ENCODE measurements at regions not wholly inside any gene's neighbourhood (a gene's known extent, or its start where the extent isn't known, plus 50 kb on each side); places are given as distances from the start of the nearest gene placed in this dataset.

- no peak for TF ChIP-seq HNF4G (IDR thresholded peaks at IDR 0.05)
- TF ChIP-seq GABPA (IDR thresholded peaks at IDR 0.05 in 1 of 2, conservative IDR thresholded peaks at IDR 0.05 in 1 of 2): no peak
- no peak for TF ChIP-seq RXRA (IDR thresholded peaks at IDR 0.05)
- TF ChIP-seq FOXA1 (IDR thresholded peaks at IDR 0.05): no peak
- no peak for TF ChIP-seq ZBTB33 (IDR thresholded peaks at IDR 0.05)
- Histone ChIP-seq H3K9me3 (ENCODE audit: control insufficient read depth in 4 of 4, low read length in 3 of 4) (no peaks in the 10 kb centered on the region), H3K36me3 (ENCODE audit: control insufficient read depth in 4 of 4, insufficient read depth in 3 of 4, low read depth in 1 of 4, low read length in 3 of 4) (no peaks in the 10 kb centered on the region), H3K27ac (ENCODE audit: low read depth in 1 of 2, low read length in 2 of 2) (no peak overlapping the region), H3K9ac (ENCODE audit: low read depth in 1 of 2, low read length in 2 of 2) (no peak overlapping the region), H3K27me3 (ENCODE audit: control insufficient read depth in 4 of 4, insufficient read depth in 4 of 4, low read length in 3 of 4) (no peaks in the 10 kb centered on the region), H3K4me3 (ENCODE audit: low read depth in 1 of 3, low read length in 3 of 3) (no peak overlapping the region), H3K4me1 (ENCODE audit: control insufficient read depth in 4 of 4, insufficient read depth in 4 of 4, low read length in 3 of 4) (no peaks in the 10 kb centered on the region)
- no peak for DNase-seq (ENCODE audit: low spot score)
These were observed 608.2 kb upstream of the CCDC54 start for GRCh38 chr3:106768941-106769480.

- DNase-seq (ENCODE audit: low spot score): no peak
- Histone ChIP-seq H3K4me3 (ENCODE audit: low read depth in 1 of 3, low read length in 3 of 3) (no peak overlapping the region), H3K9me3 (ENCODE audit: control insufficient read depth in 4 of 4, low read length in 3 of 4) (no peaks in the 10 kb centered on the region), H3K27ac (ENCODE audit: low read depth in 1 of 2, low read length in 2 of 2) (no peak overlapping the region), H3K36me3 (ENCODE audit: control insufficient read depth in 4 of 4, insufficient read depth in 3 of 4, low read depth in 1 of 4, low read length in 3 of 4) (no peaks in the 10 kb centered on the region), H3K4me1 (ENCODE audit: control insufficient read depth in 4 of 4, insufficient read depth in 4 of 4, low read length in 3 of 4) (no peaks in the 10 kb centered on the region), H3K27me3 (ENCODE audit: control insufficient read depth in 4 of 4, insufficient read depth in 4 of 4, low read length in 3 of 4) (no peaks in the 10 kb centered on the region), H3K9ac (ENCODE audit: low read depth in 1 of 2, low read length in 2 of 2) (no peak overlapping the region)
- 83% methylated on average over 1 of the region's 1 CpG for WGBS
- TF ChIP-seq ZBTB33 (IDR thresholded peaks at IDR 0.05) (no peak), YY1 (IDR thresholded peaks at IDR 0.05) (no peak), CTCF (IDR thresholded peaks at IDR 0.05; ENCODE audit: low read depth, low read length, missing input control) (no peak), JUND (IDR thresholded peaks at IDR 0.05) (no peak), NR2F2 (IDR thresholded peaks at IDR 0.05) (no peak), FOXA1 (IDR thresholded peaks at IDR 0.05) (no peak), HNF4G (IDR thresholded peaks at IDR 0.05) (no peak), MAX (IDR thresholded peaks at IDR 0.05) (no peak), SP1 (IDR thresholded peaks at IDR 0.05) (no peak), RAD21 (IDR thresholded peaks at IDR 0.05) (no peak)
These were observed 603.4 kb upstream of the CCDC54 start for GRCh38 chr3:106773795-106774194.

- no peak overlapping the region for H3K4me3 ChIP-seq (ENCODE audit: low read depth in 1 of 3, low read length in 3 of 3)
- H3K4me1 ChIP-seq (ENCODE audit: control insufficient read depth in 4 of 4, insufficient read depth in 4 of 4, low read length in 3 of 4): no peaks in the 10 kb centered on the region
- no peaks in the 10 kb centered on the region for H3K9me3 ChIP-seq (ENCODE audit: control insufficient read depth in 4 of 4, low read length in 3 of 4)
- H3K9ac ChIP-seq (ENCODE audit: low read depth in 1 of 2, low read length in 2 of 2): no peak overlapping the region
- no peak overlapping the region for H3K27ac ChIP-seq (ENCODE audit: low read depth in 1 of 2, low read length in 2 of 2)
- TF ChIP-seq HNF4G (IDR thresholded peaks at IDR 0.05) (no peak), ZBTB33 (IDR thresholded peaks at IDR 0.05) (no peak), REST (IDR thresholded peaks at IDR 0.05) (no peak), FOXA2 (IDR thresholded peaks at IDR 0.05) (no peak)
- no peaks in the 10 kb centered on the region for H3K27me3 ChIP-seq (ENCODE audit: control insufficient read depth in 4 of 4, insufficient read depth in 4 of 4, low read length in 3 of 4)
- no peak for DNase-seq (ENCODE audit: low spot score)
- no peaks in the 10 kb centered on the region for H3K36me3 ChIP-seq (ENCODE audit: control insufficient read depth in 4 of 4, insufficient read depth in 3 of 4, low read depth in 1 of 4, low read length in 3 of 4)
These were observed 594.0 kb upstream of the CCDC54 start for GRCh38 chr3:106783231-106783630.

All from liver (tissue), 8 donors.